GM18498 (cell line): ENCODE measurements at regions not wholly inside any gene's neighbourhood (a gene's known extent, or its start where the extent isn't known, plus 50 kb on each side); places are given as distances from the start of the nearest gene placed in this dataset.

ENCODE experiments used
- ATAC-seq: cut with Tn5 transposase; IDR thresholded peaks from one replicate; pipeline ENCODE4 v1.9.1; 2021; ENCODE audit warnings: mild to moderate bottlenecking, moderate library complexity; ENCODE audit not compliant: unreplicated experiment

GRCh38 chr2:79453918-79454317, 58.9 kb upstream of the CTNNA2 start:
- ATAC-seq, result no peak

- ATAC-seq, result no peak
Observed at GRCh38 chr2:79452651-79453050, 60.2 kb upstream of the CTNNA2 start.

- ATAC-seq, result no peak
Observed at GRCh38 chr2:79447463-79447862, 65.4 kb upstream of the CTNNA2 start.

- no peak for ATAC-seq
Observed at GRCh38 chr2:79446313-79446712, 66.5 kb upstream of the CTNNA2 start.

- ATAC-seq, result no peak
Observed at GRCh38 chr2:79437433-79438267, 75.2 kb upstream of the CTNNA2 start.

- ATAC-seq, result no peak
Observed at GRCh38 chr2:79434362-79434761, 78.5 kb upstream of the CTNNA2 start.

- ATAC-seq, result no peak
Observed at GRCh38 chr2:79432731-79433146, 80.1 kb upstream of the CTNNA2 start.

- no peak for ATAC-seq
Observed at GRCh38 chr2:79428745-79429144, 84.1 kb upstream of the CTNNA2 start.

- ATAC-seq, result no peak
Observed at GRCh38 chr2:79414690-79415089, 98.2 kb upstream of the CTNNA2 start.

GRCh38 chr2:79394485-79394859, 118.4 kb upstream of the CTNNA2 start:
- ATAC-seq, result no peak

GRCh38 chr2:79393806-79394484, 118.9 kb upstream of the CTNNA2 start:
- no peak for ATAC-seq

GRCh38 chr2:79393107-79393685, 119.7 kb upstream of the CTNNA2 start:
- ATAC-seq, result no peak

GRCh38 chr2:79389481-79389880, 123.4 kb upstream of the CTNNA2 start:
- no peak for ATAC-seq

GRCh38 chr2:79388024-79388423, 124.8 kb upstream of the CTNNA2 start:
- no peak for ATAC-seq

GRCh38 chr2:79387431-79387830, 125.4 kb upstream of the CTNNA2 start:
- ATAC-seq, result no peak

- ATAC-seq, result no peak
Observed at GRCh38 chr2:79383681-79384080, 129.2 kb upstream of the CTNNA2 start.

- ATAC-seq, result no peak
Observed at GRCh38 chr2:79375817-79376216, 137.0 kb upstream of the CTNNA2 start.

GRCh38 chr2:79373358-79374130, 139.3 kb upstream of the CTNNA2 start:
- no peak for ATAC-seq

- no peak for ATAC-seq
Observed at GRCh38 chr2:79370976-79371538, 141.8 kb upstream of the CTNNA2 start.

- ATAC-seq, result no peak
Observed at GRCh38 chr2:79369127-79369526, 143.7 kb upstream of the CTNNA2 start.

- ATAC-seq, result no peak
Observed at GRCh38 chr2:79368116-79368630, 144.7 kb upstream of the CTNNA2 start.
